GM12891 (cell line): ENCODE measurements at regions not wholly inside any gene's neighbourhood (a gene's known extent, or its start where the extent isn't known, plus 50 kb on each side); places are given as distances from the start of the nearest gene placed in this dataset.

Experiments used
- PAX5 ChIP-seq: IDR thresholded peaks from 2 replicates; pipeline ENCODE4 v1.6.1; 2011; ENCODE audit warnings: low read length, moderate library complexity, mild to moderate bottlenecking; ENCODE audit not compliant: insufficient read depth, severe bottlenecking
- POLR2A ChIP-seq: IDR thresholded peaks from 2 replicates; pipeline ENCODE4 v1.6.1; 2011; ENCODE audit warnings: low read depth, low read length, control low read depth
- POLR2AphosphoS5 ChIP-seq: IDR thresholded peaks from 2 replicates; pipeline ENCODE4 v1.6.1; 2011; ENCODE audit warnings: low read depth, low read length, control low read depth
- POU2F2 ChIP-seq: IDR thresholded peaks from 2 replicates; pipeline ENCODE4 v1.6.1; 2011; ENCODE audit warnings: low read depth, mild to moderate bottlenecking, control low read depth, low read length, moderate library complexity
- SPI1 ChIP-seq: IDR thresholded peaks from 2 replicates; pipeline ENCODE4 v1.6.1; 2011; ENCODE audit warnings: low read depth, low read length, control low read depth
- TAF1 ChIP-seq: IDR thresholded peaks from 2 replicates; pipeline ENCODE4 v1.6.1; 2011; ENCODE audit warnings: low read depth, low read length, control low read depth

DNA sequence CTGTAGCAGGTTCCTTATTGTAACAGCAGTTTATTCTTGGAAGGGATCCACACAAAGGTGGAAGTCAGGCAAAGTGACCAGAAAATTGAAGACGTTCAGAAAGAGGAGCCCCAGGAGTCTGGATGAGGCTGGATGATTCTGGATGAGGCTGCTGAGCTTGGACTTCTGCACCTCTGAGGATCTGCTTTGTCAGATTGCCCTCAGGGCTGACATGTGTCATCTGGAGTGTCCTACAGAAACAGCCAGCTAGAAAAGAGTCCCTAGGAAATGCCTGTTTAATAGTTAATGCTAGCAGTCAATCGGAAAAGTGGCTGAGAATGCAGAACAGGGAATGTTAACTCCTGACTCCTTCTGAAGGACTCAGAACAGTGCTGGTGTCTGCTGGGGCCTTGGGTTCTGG lies 236.4 kb downstream of the LRRC70 start:
- TF ChIP-seq POLR2AphosphoS5: no peak
- TF ChIP-seq POLR2A: no peak
- no peak for TF ChIP-seq SPI1
- no peak for TF ChIP-seq TAF1
- TF ChIP-seq PAX5: no peak
- no peak for TF ChIP-seq POU2F2
